ENCODE measurements at regions not wholly inside any gene's neighbourhood (a gene's known extent, or its start where the extent isn't known, plus 50 kb on each side); places are given as distances from the start of the nearest gene placed in this dataset.

- TF ChIP-seq CTCF (conservative IDR thresholded peaks at IDR 0.05; ENCODE audit: low read depth, low read length) (no peak), EZH2phosphoT487 (IDR thresholded peaks at IDR 0.05; ENCODE audit: borderline replicate concordance, low read length) (no peak)
These were observed 53.5 kb upstream of the TIPARP start for GRCh38 chr3:156620901-156621300.
